ENCODE measurements at regions not wholly inside any gene's neighbourhood (a gene's known extent, or its start where the extent isn't known, plus 50 kb on each side); places are given as distances from the start of the nearest gene placed in this dataset.

- no peaks in the 10 kb centered on the region for H3K27me3 Mint-ChIP-seq
- no peaks in the 10 kb centered on the region for H3K9me3 Mint-ChIP-seq
- H3K4me1 Mint-ChIP-seq: no peaks in the 10 kb centered on the region
- no peak for ATAC-seq
- no peaks in the 10 kb centered on the region for H3K36me3 Mint-ChIP-seq
- H3K4me3 Mint-ChIP-seq: no peak overlapping the region
- H3K27ac Mint-ChIP-seq: no peak overlapping the region
Measured at GRCh38 chr2:142782942-142783443, 94.5 kb upstream of the KYNU start.

DNA sequence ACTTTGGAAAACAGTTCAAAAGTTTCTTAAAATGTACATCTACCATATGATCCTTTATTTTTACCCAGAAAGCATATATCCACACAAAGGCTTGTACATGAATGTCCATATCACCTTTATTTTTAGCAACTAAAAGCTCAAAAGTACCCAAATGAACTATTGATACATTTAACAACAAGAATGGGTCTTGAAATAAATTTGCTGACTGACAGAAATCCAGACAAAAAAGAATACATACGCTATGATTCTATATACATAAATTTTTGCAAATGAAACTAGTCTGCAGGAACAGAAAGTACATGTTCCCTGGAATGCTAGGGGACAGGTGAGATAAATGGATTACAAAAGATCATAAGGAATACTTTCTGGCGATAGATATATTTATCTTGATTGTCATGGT lies 96.3 kb upstream of the KYNU start:
- H3K27me3 Mint-ChIP-seq: no peaks in the 10 kb centered on the region
- H3K27ac Mint-ChIP-seq: no peak overlapping the region
- no peaks in the 10 kb centered on the region for H3K36me3 Mint-ChIP-seq
- no peaks in the 10 kb centered on the region for H3K4me1 Mint-ChIP-seq
- H3K9me3 Mint-ChIP-seq: peaks cover 3% of the 10 kb centered on the region
- no peak overlapping the region for H3K4me3 Mint-ChIP-seq
- no peak for ATAC-seq

GRCh38 chr2:142778289-142778688 lies 99.2 kb upstream of the KYNU start:
- Mint-ChIP-seq H3K36me3 (peaks cover 4% of the 10 kb centered on the region), H3K4me1 (no peaks in the 10 kb centered on the region), H3K27me3 (no peaks in the 10 kb centered on the region), H3K27ac (no peak overlapping the region), H3K9me3 (peaks cover 13% of the 10 kb centered on the region), H3K4me3 (no peak overlapping the region)
- ATAC-seq: no peak

GRCh38 chr2:142777742-142778141 lies 99.7 kb upstream of the KYNU start:
- Mint-ChIP-seq H3K4me3 (no peak overlapping the region), H3K27ac (no peak overlapping the region), H3K36me3 (peaks cover 4% of the 10 kb centered on the region), H3K27me3 (no peaks in the 10 kb centered on the region), H3K9me3 (peaks cover 13% of the 10 kb centered on the region), H3K4me1 (no peaks in the 10 kb centered on the region)
- no peak for ATAC-seq

DNA sequence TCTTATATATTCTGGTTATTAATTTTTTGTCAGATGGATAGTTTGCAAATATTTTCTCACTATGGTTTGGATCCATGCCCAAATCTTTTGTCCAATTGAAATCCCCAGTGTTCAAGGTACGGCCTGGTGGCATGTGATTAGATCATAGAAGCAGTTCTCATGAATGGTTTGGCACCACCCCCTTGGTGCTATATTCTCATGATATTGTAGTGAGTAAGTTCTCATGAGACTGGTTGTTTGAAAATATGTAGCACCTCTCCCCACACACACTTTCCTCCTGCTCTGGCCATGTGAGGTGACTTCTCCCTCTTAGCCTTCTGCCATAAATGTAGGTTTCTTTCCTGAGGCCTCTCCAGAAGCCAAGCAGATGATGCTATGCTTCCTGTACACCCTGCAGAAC lies 107.7 kb upstream of the KYNU start:
- H3K9me3 Mint-ChIP-seq: peaks cover 23% of the 10 kb centered on the region
- ATAC-seq: no peak
- no peaks in the 10 kb centered on the region for H3K36me3 Mint-ChIP-seq

GRCh38 chr2:142767847-142768246 lies 109.6 kb upstream of the KYNU start:
- Mint-ChIP-seq H3K9me3 (peaks cover 26% of the 10 kb centered on the region), H3K27ac (no peak overlapping the region), H3K4me1 (no peaks in the 10 kb centered on the region), H3K27me3 (no peaks in the 10 kb centered on the region), H3K36me3 (no peaks in the 10 kb centered on the region), H3K4me3 (no peak overlapping the region)
- no peak for ATAC-seq

More for the DNA sequence above, 107.7 kb upstream of the KYNU start:
- no peak overlapping the region for H3K4me3 Mint-ChIP-seq
- no peaks in the 10 kb centered on the region for H3K27me3 Mint-ChIP-seq
- H3K27ac Mint-ChIP-seq: no peak overlapping the region
- H3K4me1 Mint-ChIP-seq: no peaks in the 10 kb centered on the region

GRCh38 chr2:142758973-142759372 lies 118.5 kb upstream of the KYNU start:
- Mint-ChIP-seq H3K27ac (no peak overlapping the region), H3K4me1 (no peaks in the 10 kb centered on the region), H3K4me3 (no peak overlapping the region), H3K27me3 (no peaks in the 10 kb centered on the region), H3K9me3 (peaks cover 10% of the 10 kb centered on the region), H3K36me3 (no peaks in the 10 kb centered on the region)
- ATAC-seq: no peak

DNA sequence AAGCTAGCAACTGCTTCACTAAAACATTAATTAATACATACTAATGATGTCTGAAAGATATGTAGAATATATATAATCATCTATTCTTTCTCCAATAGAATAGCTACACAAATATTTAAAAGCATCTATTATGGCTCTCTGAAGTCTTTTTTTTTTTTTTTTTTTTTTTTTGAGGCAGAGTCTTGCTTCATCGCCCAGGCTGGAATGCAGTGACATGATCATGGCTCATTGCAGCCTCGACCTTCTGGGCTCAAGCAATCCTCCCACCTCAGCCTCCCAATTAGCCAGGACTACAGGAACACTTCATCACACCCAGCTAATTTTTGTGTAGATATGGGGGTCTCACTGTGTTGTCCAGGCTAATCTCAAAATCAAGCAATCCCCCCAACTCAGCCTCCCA lies 120.4 kb upstream of the KYNU start:
- no peak overlapping the region for H3K4me3 Mint-ChIP-seq
- H3K9me3 Mint-ChIP-seq: peaks cover 1% of the 10 kb centered on the region
- H3K4me1 Mint-ChIP-seq: no peaks in the 10 kb centered on the region
- H3K36me3 Mint-ChIP-seq: no peaks in the 10 kb centered on the region
- no peak for ATAC-seq
- no peaks in the 10 kb centered on the region for H3K27me3 Mint-ChIP-seq
- no peak overlapping the region for H3K27ac Mint-ChIP-seq

- Mint-ChIP-seq H3K4me1 (no peaks in the 10 kb centered on the region), H3K27ac (no peak overlapping the region), H3K9me3 (no peaks in the 10 kb centered on the region), H3K36me3 (no peaks in the 10 kb centered on the region), H3K4me3 (no peak overlapping the region), H3K27me3 (no peaks in the 10 kb centered on the region)
- no peak for ATAC-seq
Measured at GRCh38 chr2:142756430-142756829, 121.0 kb upstream of the KYNU start.

GRCh38 chr2:142755191-142755590 lies 122.3 kb upstream of the KYNU start:
- Mint-ChIP-seq H3K9me3 (no peaks in the 10 kb centered on the region), H3K27me3 (no peaks in the 10 kb centered on the region), H3K4me1 (no peaks in the 10 kb centered on the region), H3K4me3 (no peak overlapping the region), H3K36me3 (no peaks in the 10 kb centered on the region), H3K27ac (no peak overlapping the region)
- no peak for ATAC-seq

- no peak overlapping the region for H3K4me3 Mint-ChIP-seq
- no peaks in the 10 kb centered on the region for H3K27me3 Mint-ChIP-seq
- no peaks in the 10 kb centered on the region for H3K36me3 Mint-ChIP-seq
- H3K27ac Mint-ChIP-seq: no peak overlapping the region
- no peak for ATAC-seq
- no peaks in the 10 kb centered on the region for H3K9me3 Mint-ChIP-seq
- no peaks in the 10 kb centered on the region for H3K4me1 Mint-ChIP-seq
Measured at GRCh38 chr2:142754182-142754581, 123.3 kb upstream of the KYNU start.

DNA sequence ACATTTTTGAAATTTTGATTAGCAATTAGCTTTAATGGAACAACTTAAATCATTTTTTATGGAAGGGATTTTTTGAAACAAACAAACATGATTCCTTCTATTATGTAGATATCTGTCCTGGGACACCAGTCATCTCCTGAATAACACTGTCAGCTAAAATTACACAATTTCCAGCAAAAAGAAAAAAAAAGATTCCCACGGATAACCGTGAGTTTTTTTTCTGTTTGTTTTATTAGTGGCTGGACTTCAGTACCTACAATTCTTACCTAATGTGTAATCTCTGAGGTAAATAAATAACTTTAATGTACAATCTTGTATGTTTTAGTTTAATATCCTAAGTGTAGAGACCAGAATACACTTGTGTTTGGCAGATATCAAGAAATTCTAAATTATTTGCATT lies 126.6 kb upstream of the KYNU start:
- H3K4me1 Mint-ChIP-seq: no peaks in the 10 kb centered on the region
- no peaks in the 10 kb centered on the region for H3K27me3 Mint-ChIP-seq
- no peak for ATAC-seq
- no peak overlapping the region for H3K27ac Mint-ChIP-seq
- no peaks in the 10 kb centered on the region for H3K9me3 Mint-ChIP-seq
- no peak overlapping the region for H3K4me3 Mint-ChIP-seq
- H3K36me3 Mint-ChIP-seq: no peaks in the 10 kb centered on the region

- H3K4me3 Mint-ChIP-seq: no peak overlapping the region
- no peak for ATAC-seq
- H3K36me3 Mint-ChIP-seq: no peaks in the 10 kb centered on the region
- H3K27me3 Mint-ChIP-seq: no peaks in the 10 kb centered on the region
- H3K9me3 Mint-ChIP-seq: no peaks in the 10 kb centered on the region
- H3K27ac Mint-ChIP-seq: no peak overlapping the region
- no peaks in the 10 kb centered on the region for H3K4me1 Mint-ChIP-seq
Measured at GRCh38 chr2:142748559-142749099, 128.8 kb upstream of the KYNU start.

GRCh38 chr2:142745691-142746090 lies 131.8 kb upstream of the KYNU start:
- no peak overlapping the region for H3K27ac Mint-ChIP-seq
- H3K36me3 Mint-ChIP-seq: no peaks in the 10 kb centered on the region
- H3K9me3 Mint-ChIP-seq: peaks cover 2% of the 10 kb centered on the region
- H3K4me1 Mint-ChIP-seq: no peaks in the 10 kb centered on the region
- H3K27me3 Mint-ChIP-seq: no peaks in the 10 kb centered on the region
- H3K4me3 Mint-ChIP-seq: no peak overlapping the region
- no peak for ATAC-seq

GRCh38 chr2:142742371-142743214 lies 134.9 kb upstream of the KYNU start:
- Mint-ChIP-seq H3K4me3 (no peak overlapping the region), H3K36me3 (no peaks in the 10 kb centered on the region), H3K27ac (no peak overlapping the region), H3K4me1 (no peaks in the 10 kb centered on the region), H3K27me3 (no peaks in the 10 kb centered on the region), H3K9me3 (peaks cover 2% of the 10 kb centered on the region)
- no peak for ATAC-seq

GRCh38 chr2:142741764-142742269 lies 135.6 kb upstream of the KYNU start:
- no peak overlapping the region for H3K4me3 Mint-ChIP-seq
- no peaks in the 10 kb centered on the region for H3K27me3 Mint-ChIP-seq
- peak; percentile 36 for ATAC-seq
- peaks cover 2% of the 10 kb centered on the region for H3K9me3 Mint-ChIP-seq
- H3K27ac Mint-ChIP-seq: no peak overlapping the region
- H3K36me3 Mint-ChIP-seq: no peaks in the 10 kb centered on the region
- H3K4me1 Mint-ChIP-seq: no peaks in the 10 kb centered on the region

All from stimulated activated memory B cell treated with anti-CD40 and anti-IgM and Interleukin-4, amounts not matched to agents 10 μg/mL and 1 μg/mL and 100 μg/mL, for 72 hours (primary cell).